Upper lobe of left lung (tissue), 6 donors: ENCODE measurements at regions not wholly inside any gene's neighbourhood (a gene's known extent, or its start where the extent isn't known, plus 50 kb on each side); places are given as distances from the start of the nearest gene placed in this dataset.
A peak's percentile ranks its signal among the peaks of the same experiment; 100 is the strongest.

Experiments
- ATAC-seq, 2 donors: fragments of 200-7000 bp; cut with Tn5 transposase; one replicate each; pipeline ENCODE4 v1.9.1; 2022; ENCODE audit warnings: mild to moderate bottlenecking in 2 of 2, moderate library complexity in 2 of 2; ENCODE audit not compliant: low FRiP score in 2 of 2
- DNase-seq, 2 donors: peaks; one replicate each; pipeline ENCODE4 v3.0.0-alpha.2; 2019 to 2020
- H3K27ac ChIP-seq, 4 donors: fragments of 200-600 bp; sonication (generic); one replicate each; pipeline ENCODE4 v1.5.1; 2016 to 2019
- H3K27me3 ChIP-seq, 4 donors: fragments of 200-600 bp; sonication (generic); one replicate each; pipeline ENCODE4 v1.5.1; 2017 to 2019
- H3K36me3 ChIP-seq, 4 donors: fragments of 200-600 bp; sonication (generic); one replicate each; pipeline ENCODE4 v1.5.1; 2016 to 2019
- H3K4me1 ChIP-seq, 4 donors: fragments of 200-600 bp; sonication (generic); one replicate each; pipeline ENCODE4 v1.5.1; 2018 to 2019
- H3K4me3 ChIP-seq, 4 donors: fragments of 200-600 bp; sonication (generic); one replicate each; pipeline ENCODE4 v1.5.1; 2017 to 2019; ENCODE audit warnings: mild to moderate bottlenecking in 2 of 4, moderate library complexity in 1 of 4
- H3K9me3 ChIP-seq, 4 donors: fragments of 200-600 bp; sonication (generic); one replicate each; pipeline ENCODE4 v1.5.1; 2018 to 2019
- EP300 ChIP-seq, 4 donors: sonication (generic); formaldehyde crosslinking; IDR thresholded peaks; one replicate each; pipeline ENCODE4 v1.5.1; 2017; ENCODE audit warnings: antibody characterized with exemption in 4 of 4, control low read depth in 2 of 4
- POLR2A ChIP-seq, 4 donors: fragments of 450-650 bp; IDR thresholded peaks; one replicate each; pipeline ENCODE4 v1.5.1; 2016 to 2017; ENCODE audit warnings: antibody characterized with exemption in 4 of 4, mild to moderate bottlenecking in 2 of 4
- POLR2AphosphoS5 ChIP-seq, 2 donors: sonication (generic); formaldehyde crosslinking; IDR thresholded peaks; one replicate each; pipeline ENCODE4 v1.5.1; 2017; ENCODE audit warnings: antibody characterized with exemption in 2 of 2
- WGBS, 2 donors: methylation state at CpG; one replicate each; pipeline ENCODE4 v1.1.5; 2017 to 2018; 5-methylcytosine and 5-hydroxymethylcytosine counted together
- small RNA-seq, 4 donors: library from RNA; depleted of rRNA; stranded (forward); fragments of <200 nt; gene quantifications; one replicate each; pipeline ENCODE3, GENCODE V24; 2016
- TF ChIP-seq, protein P1 (sequence below), 6 experiments: fragments of 450-650 bp in 4 of 6; fragments of 200-600 bp in 2 of 6; sonication (generic) in 2 of 6; IDR thresholded peaks; one replicate each; pipeline ENCODE4 v1.5.1; 2016 to 2019; ENCODE audit warnings: antibody characterized with exemption in 6 of 6
- donor health status: DM: no; HTN: no; CAD: no; lungs with moderate emphysema.
- donor health status: DM: no; HTN: yes; CAD: no; lungs with severe emphysema.

DNA sequence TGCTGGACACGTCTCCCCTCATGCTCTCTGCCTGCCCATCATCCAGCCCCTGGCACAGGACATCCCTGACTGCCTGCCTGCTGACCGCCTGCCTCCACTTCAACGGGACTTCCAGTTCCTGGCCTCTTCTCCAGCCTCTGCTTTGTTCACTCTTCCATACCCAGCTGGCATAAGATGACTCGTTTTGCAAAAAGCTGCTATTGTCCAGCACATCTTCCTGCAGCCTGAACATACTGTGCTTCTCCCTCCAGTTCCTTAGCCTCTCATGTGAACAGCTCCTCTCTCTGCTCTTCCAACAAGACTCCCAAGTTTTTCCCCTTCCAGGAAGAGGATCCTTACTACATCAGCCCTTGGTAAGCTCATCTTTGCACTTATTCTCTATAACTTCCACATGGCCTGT lies 62.4 kb upstream of the SKOR2 start:
- H3K27me3 ChIP-seq: no peaks in the 10 kb centered on the region
- TF ChIP-seq, protein P1, sequence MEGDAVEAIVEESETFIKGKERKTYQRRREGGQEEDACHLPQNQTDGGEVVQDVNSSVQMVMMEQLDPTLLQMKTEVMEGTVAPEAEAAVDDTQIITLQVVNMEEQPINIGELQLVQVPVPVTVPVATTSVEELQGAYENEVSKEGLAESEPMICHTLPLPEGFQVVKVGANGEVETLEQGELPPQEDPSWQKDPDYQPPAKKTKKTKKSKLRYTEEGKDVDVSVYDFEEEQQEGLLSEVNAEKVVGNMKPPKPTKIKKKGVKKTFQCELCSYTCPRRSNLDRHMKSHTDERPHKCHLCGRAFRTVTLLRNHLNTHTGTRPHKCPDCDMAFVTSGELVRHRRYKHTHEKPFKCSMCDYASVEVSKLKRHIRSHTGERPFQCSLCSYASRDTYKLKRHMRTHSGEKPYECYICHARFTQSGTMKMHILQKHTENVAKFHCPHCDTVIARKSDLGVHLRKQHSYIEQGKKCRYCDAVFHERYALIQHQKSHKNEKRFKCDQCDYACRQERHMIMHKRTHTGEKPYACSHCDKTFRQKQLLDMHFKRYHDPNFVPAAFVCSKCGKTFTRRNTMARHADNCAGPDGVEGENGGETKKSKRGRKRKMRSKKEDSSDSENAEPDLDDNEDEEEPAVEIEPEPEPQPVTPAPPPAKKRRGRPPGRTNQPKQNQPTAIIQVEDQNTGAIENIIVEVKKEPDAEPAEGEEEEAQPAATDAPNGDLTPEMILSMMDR (IDR thresholded peaks at IDR 0.05): no peak
- TF ChIP-seq POLR2AphosphoS5 (IDR thresholded peaks at IDR 0.05) (no peak), POLR2A (IDR thresholded peaks at IDR 0.05) (no peak)
- H3K9me3 ChIP-seq: no peaks in the 10 kb centered on the region
- WGBS, 2 donors: 71 to 82% methylated on average over 4 of the region's 4 CpGs
- peak in 1 of 2 donors; percentile 11 for DNase-seq
- no peaks in the 10 kb centered on the region for H3K4me1 ChIP-seq
- ATAC-seq: no peak
- no peak overlapping the region for H3K27ac ChIP-seq
- no peaks in the 10 kb centered on the region for H3K36me3 ChIP-seq
- no peak overlapping the region for H3K4me3 ChIP-seq

- DNase-seq (no peak), ATAC-seq (no peak)
- no peaks in the 10 kb centered on the region for H3K36me3 ChIP-seq
- no peaks in the 10 kb centered on the region for H3K4me1 ChIP-seq
- no peaks in the 10 kb centered on the region for H3K9me3 ChIP-seq
- no peak overlapping the region for H3K4me3 ChIP-seq
- no peaks in the 10 kb centered on the region for H3K27me3 ChIP-seq
- TF ChIP-seq, protein P1 (IDR thresholded peaks at IDR 0.05): no peak
- no peak for TF ChIP-seq EP300 (IDR thresholded peaks at IDR 0.05)
- no peak for TF ChIP-seq POLR2AphosphoS5 (IDR thresholded peaks at IDR 0.05)
- no peak for TF ChIP-seq POLR2A (IDR thresholded peaks at IDR 0.05)
- no peak overlapping the region for H3K27ac ChIP-seq
- 95 to 98% methylated on average over 2 of the region's 2 CpGs for WGBS, 2 donors
These were observed 60.1 kb upstream of the SKOR2 start for GRCh38 chr18:47311585-47311984.

Small RNA genes in the stretch of these regions (small RNA-seq; reads per million reads assigned to genes)
- gene MIR4527: 0 reads per million in 4 donors
